Fibroblast of villous mesenchyme (primary cell): ENCODE measurements at regions not wholly inside any gene's neighbourhood (a gene's known extent, or its start where the extent isn't known, plus 50 kb on each side); places are given as distances from the start of the nearest gene placed in this dataset.

ENCODE experiments used
- DNase-seq: peaks from one replicate; pipeline ENCODE4 v3.0.0-alpha.2; 2010; ENCODE audit warnings: low read depth
- H3K4me3 ChIP-seq: 2 replicates; pipeline ENCODE4 v1.5.1; 2011; ENCODE audit warnings: low read depth, mild to moderate bottlenecking, low read length
- CTCF ChIP-seq: IDR thresholded peaks from 2 replicates; pipeline ENCODE4 v1.5.1; 2012; ENCODE audit warnings: low read depth, mild to moderate bottlenecking, low read length; ENCODE audit not compliant: insufficient read depth

GRCh38 chr15:53389271-53390037 is 370.0 kb downstream of the WDR72 start:
- no peak overlapping the region for H3K4me3 ChIP-seq
- TF ChIP-seq CTCF = no peak
- DNase-seq = no peak

- no peak for DNase-seq
These were observed 375.0 kb downstream of the WDR72 start for GRCh38 chr15:53384417-53384816.

GRCh38 chr15:53378096-53378800 is 381.2 kb downstream of the WDR72 start:
- no peak overlapping the region for H3K4me3 ChIP-seq
- DNase-seq = no peak
- TF ChIP-seq CTCF = no peak

More at GRCh38 chr15:53384417-53384816, 375.0 kb downstream of the WDR72 start:
- no peak for TF ChIP-seq CTCF
- H3K4me3 ChIP-seq = no peak overlapping the region

GRCh38 chr15:53367740-53368139 is 391.7 kb downstream of the WDR72 start:
- no peak overlapping the region for H3K4me3 ChIP-seq
- no peak for DNase-seq
- TF ChIP-seq CTCF = no peak

- no peak for TF ChIP-seq CTCF
- no peak for DNase-seq
- H3K4me3 ChIP-seq = no peak overlapping the region
These were observed 398.6 kb downstream of the WDR72 start for GRCh38 chr15:53360881-53361280.

- TF ChIP-seq CTCF = no peak
- no peak overlapping the region for H3K4me3 ChIP-seq
- DNase-seq = no peak
These were observed 400.4 kb downstream of the WDR72 start for GRCh38 chr15:53359038-53359437.
